T-helper 1 cell treated with Interleukin-12 subunit alpha and Interleukin-12 subunit beta and Interleukin-4 antibody, amounts not matched to agents 30 μg/mL and 1 μg/mL, for 36 hours (primary cell): ENCODE measurements at regions not wholly inside any gene's neighbourhood (a gene's known extent, or its start where the extent isn't known, plus 50 kb on each side); places are given as distances from the start of the nearest gene placed in this dataset.
"Not testable (repeated sequence)": the region's sequence is repeated elsewhere in the genome, so short reads cannot be mapped to it uniquely, and the experiment has no call there.

Experiments used
- H3K27ac Mint-ChIP-seq: one replicate; pipeline ENCODE4 v1.8.0; 2021; ENCODE audit warnings: mild to moderate bottlenecking, mixed read lengths
- H3K27me3 Mint-ChIP-seq: one replicate; pipeline ENCODE4 v1.8.0; 2021; ENCODE audit warnings: low read depth, mixed read lengths
- H3K36me3 Mint-ChIP-seq: one replicate; pipeline ENCODE4 v1.8.0; 2021; ENCODE audit warnings: low read depth, mixed read lengths
- H3K4me1 Mint-ChIP-seq: one replicate; pipeline ENCODE4 v1.8.0; 2021; ENCODE audit warnings: low read depth, mixed read lengths
- H3K4me3 Mint-ChIP-seq: one replicate; pipeline ENCODE4 v1.8.0; 2021; ENCODE audit warnings: mild to moderate bottlenecking, moderate library complexity, mixed read lengths
- H3K9me3 Mint-ChIP-seq: one replicate; pipeline ENCODE4 v1.8.0; 2021; ENCODE audit warnings: mixed read lengths

- Mint-ChIP-seq H3K4me1 (no peaks in the 10 kb centered on the region), H3K9me3 (no peaks in the 10 kb centered on the region), H3K27me3 (no peaks in the 10 kb centered on the region), H3K27ac (no peak overlapping the region), H3K36me3 (no peaks in the 10 kb centered on the region), H3K4me3 (no peak overlapping the region)
Measured at GRCh38 chr2:15694589-15694986, 102.9 kb downstream of the DDX1 start.

DNA sequence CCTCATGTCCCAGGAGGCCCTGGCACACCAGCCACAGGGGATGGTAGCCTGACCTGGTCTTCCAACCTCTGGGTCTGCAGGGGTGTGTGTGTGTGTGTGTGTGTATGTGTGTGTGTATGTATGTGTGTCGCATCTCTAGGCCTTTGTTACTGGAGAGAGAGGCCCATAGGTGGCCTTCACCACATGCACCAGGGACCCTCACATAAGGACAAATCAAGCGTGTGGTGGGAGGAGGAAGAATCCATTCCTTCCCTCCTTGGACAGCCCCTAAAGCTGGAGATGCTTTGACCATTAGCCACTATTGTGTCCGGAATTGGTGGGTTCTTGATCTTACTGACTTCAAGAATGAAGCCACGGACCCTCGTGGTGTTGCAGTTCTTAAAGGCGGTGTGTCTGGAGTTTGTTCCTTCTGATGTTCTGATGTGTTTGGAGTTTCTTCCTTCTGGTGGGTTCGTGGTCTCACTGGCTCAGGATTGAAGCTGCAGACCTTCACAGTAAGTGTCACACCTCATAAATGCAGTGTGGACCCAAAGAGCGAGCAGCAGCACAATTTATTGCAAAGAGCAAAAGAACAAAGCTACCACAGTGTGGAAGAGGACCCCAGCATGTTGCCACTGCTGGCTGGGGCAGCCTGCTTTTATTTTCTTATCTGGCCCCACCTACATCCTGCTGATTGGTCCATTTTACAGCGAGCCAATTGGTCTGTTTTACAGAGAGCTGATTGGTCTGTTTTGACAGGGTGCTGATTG, 104.1 kb downstream of the DDX1 start:
- Mint-ChIP-seq H3K36me3 (no peaks in the 10 kb centered on the region), H3K27me3 (no peaks in the 10 kb centered on the region), H3K27ac (no peak overlapping the region), H3K4me1 (no peaks in the 10 kb centered on the region), H3K9me3 (no peaks in the 10 kb centered on the region), H3K4me3 (no peak overlapping the region)

GRCh38 chr2:15696606-15697170, 105.0 kb downstream of the DDX1 start:
- not testable (repeated sequence) for H3K4me1 Mint-ChIP-seq, H3K36me3 Mint-ChIP-seq, H3K27me3 Mint-ChIP-seq, H3K27ac Mint-ChIP-seq, H3K4me3 Mint-ChIP-seq, H3K9me3 Mint-ChIP-seq

GRCh38 chr2:15700131-15700530, 108.5 kb downstream of the DDX1 start:
- Mint-ChIP-seq H3K4me1 (no peaks in the 10 kb centered on the region), H3K36me3 (no peaks in the 10 kb centered on the region), H3K4me3 (no peak overlapping the region), H3K27ac (no peak overlapping the region), H3K9me3 (no peaks in the 10 kb centered on the region), H3K27me3 (no peaks in the 10 kb centered on the region)

DNA sequence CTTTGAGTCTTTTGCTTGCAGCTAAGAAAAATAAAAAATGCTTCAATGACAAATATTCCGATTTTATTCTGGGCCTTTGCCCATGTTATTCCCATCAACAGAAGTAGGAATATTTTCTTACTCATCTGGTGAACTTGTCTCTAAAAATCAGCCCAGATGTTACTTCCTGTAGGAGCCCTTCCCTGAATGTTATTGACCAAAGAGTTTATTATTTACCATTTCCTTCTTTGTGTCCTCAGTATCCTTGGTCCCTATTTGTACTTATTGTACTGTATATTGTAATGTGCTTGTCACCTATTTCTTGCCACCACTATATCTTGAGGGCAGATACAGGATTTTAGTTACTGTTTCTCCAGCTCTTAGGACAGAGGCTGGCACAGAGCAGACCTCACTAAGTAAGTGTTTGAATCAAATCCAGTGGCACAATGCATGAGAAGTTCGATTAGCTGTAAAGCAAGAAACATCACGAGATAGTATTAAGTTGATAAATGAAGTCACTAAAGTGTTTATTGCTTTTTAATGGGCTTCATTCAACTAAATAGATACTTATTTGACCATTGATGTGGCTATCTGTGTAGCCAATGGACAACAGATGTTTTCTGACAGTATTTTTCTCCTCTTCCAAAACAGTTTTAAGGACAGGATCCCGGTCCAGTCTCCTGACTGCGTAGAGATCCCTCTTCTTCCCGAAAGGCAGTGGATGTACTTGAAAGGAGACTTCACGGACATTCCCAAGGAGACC, 109.1 kb downstream of the DDX1 start:
- Mint-ChIP-seq H3K9me3 (no peaks in the 10 kb centered on the region), H3K4me1 (no peaks in the 10 kb centered on the region), H3K36me3 (no peaks in the 10 kb centered on the region), H3K4me3 (no peak overlapping the region), H3K27me3 (no peaks in the 10 kb centered on the region), H3K27ac (no peak overlapping the region)

- Mint-ChIP-seq H3K9me3 (no peaks in the 10 kb centered on the region), H3K4me3 (no peak overlapping the region), H3K36me3 (no peaks in the 10 kb centered on the region), H3K4me1 (no peaks in the 10 kb centered on the region), H3K27me3 (no peaks in the 10 kb centered on the region), H3K27ac (no peak overlapping the region)
Measured at GRCh38 chr2:15701341-15701907, 109.8 kb downstream of the DDX1 start.

- Mint-ChIP-seq H3K27ac (no peak overlapping the region), H3K9me3 (no peaks in the 10 kb centered on the region), H3K36me3 (no peaks in the 10 kb centered on the region), H3K4me3 (no peak overlapping the region), H3K27me3 (no peaks in the 10 kb centered on the region), H3K4me1 (no peaks in the 10 kb centered on the region)
Measured at GRCh38 chr2:15701991-15702390, 110.3 kb downstream of the DDX1 start.

GRCh38 chr2:15702452-15702851, 110.8 kb downstream of the DDX1 start:
- H3K27ac Mint-ChIP-seq: no peak overlapping the region
- no peaks in the 10 kb centered on the region for H3K4me1 Mint-ChIP-seq
- H3K9me3 Mint-ChIP-seq: no peaks in the 10 kb centered on the region

GRCh38 chr2:15703365-15703869, 111.7 kb downstream of the DDX1 start:
- no peaks in the 10 kb centered on the region for H3K36me3 Mint-ChIP-seq
- no peaks in the 10 kb centered on the region for H3K4me1 Mint-ChIP-seq
- no peaks in the 10 kb centered on the region for H3K9me3 Mint-ChIP-seq
- no peak overlapping the region for H3K27ac Mint-ChIP-seq
- H3K4me3 Mint-ChIP-seq: no peak overlapping the region
- no peaks in the 10 kb centered on the region for H3K27me3 Mint-ChIP-seq

More at GRCh38 chr2:15702452-15702851, 110.8 kb downstream of the DDX1 start:
- Mint-ChIP-seq H3K4me3 (no peak overlapping the region), H3K27me3 (no peaks in the 10 kb centered on the region), H3K36me3 (no peaks in the 10 kb centered on the region)

DNA sequence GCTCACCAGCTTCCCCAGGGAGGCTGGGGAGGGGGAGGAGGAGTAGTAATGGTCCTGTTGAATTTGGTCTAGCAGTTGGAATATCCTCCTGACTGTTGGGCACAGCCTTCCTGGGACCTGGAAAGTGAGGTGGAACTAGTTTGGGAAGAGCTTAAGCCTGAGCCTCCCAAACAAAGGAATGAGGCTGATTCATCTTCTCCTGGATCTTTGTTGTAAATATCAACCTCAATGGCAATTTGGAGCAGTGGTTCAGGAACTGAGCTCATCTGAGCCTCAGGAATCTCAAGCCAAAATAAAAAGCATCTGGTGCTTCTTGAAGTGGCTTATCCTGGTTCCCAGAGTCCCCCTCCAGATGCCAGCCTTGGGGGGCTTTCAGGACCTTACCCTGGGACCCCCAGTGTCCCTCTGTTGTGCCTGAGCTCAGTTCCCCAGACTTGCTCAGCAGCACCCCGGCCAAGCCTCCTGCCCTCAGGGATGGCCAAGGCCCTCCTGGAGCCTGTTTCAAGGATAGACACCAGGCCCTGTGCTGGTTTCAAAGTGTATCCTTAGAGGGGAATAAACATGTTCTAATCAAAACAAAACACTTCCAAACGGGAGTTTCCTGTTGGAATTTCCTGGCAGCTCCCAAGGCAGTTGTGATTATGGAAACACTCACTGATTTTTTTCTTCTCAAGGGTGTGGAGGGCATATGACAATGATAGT, 112.6 kb downstream of the DDX1 start:
- Mint-ChIP-seq H3K9me3 (no peaks in the 10 kb centered on the region), H3K27me3 (no peaks in the 10 kb centered on the region), H3K4me3 (no peak overlapping the region), H3K4me1 (no peaks in the 10 kb centered on the region), H3K27ac (no peak overlapping the region), H3K36me3 (no peaks in the 10 kb centered on the region)

DNA sequence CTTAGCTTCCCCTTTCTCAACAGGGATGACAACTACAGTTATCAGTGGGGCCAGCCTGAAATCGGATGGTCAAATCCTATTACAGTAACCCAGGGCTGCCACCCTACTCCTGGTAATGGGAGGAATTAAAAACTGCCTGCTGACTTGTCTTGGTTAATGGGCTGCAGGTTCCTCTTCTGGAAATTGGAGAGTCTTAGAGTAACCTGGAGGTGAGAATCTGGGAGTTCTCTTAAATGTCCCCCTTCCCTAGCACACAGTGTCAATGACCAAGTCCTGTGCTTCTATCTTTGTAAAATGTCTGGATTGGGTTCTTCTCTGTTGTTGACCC, 113.1 kb downstream of the DDX1 start:
- Mint-ChIP-seq H3K4me1 (no peaks in the 10 kb centered on the region), H3K9me3 (no peaks in the 10 kb centered on the region), H3K27ac (no peak overlapping the region), H3K4me3 (no peak overlapping the region), H3K27me3 (no peaks in the 10 kb centered on the region), H3K36me3 (no peaks in the 10 kb centered on the region)

GRCh38 chr2:15705310-15705709, 113.6 kb downstream of the DDX1 start:
- Mint-ChIP-seq H3K4me3 (no peak overlapping the region), H3K36me3 (no peaks in the 10 kb centered on the region), H3K4me1 (no peaks in the 10 kb centered on the region), H3K27me3 (no peaks in the 10 kb centered on the region), H3K9me3 (no peaks in the 10 kb centered on the region), H3K27ac (no peak overlapping the region)

DNA sequence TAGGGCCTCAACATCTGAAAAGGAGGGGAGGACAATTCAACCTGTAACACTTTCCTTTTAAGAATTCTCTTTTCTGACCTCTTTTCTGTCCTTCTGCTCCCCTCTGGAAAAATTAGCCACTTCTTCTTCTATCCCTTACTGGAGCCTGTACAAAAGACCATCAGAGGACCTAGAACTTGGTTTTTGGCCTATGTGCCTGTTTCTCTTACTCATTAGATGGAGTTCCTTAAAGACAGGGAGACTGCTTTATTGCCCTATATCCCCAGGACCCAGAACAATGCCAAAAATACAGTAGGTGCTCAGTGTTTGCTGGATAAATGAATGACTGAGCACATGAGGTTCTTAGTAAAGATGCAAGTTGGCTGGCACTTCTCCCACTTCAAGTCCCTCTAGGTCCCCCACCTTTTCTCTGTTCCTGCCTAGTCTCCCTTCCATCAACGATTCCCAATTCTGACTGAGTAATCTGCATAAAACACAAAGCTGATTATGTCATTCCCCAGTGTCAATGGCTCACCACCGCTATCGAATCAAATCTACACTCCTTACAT, 114.2 kb downstream of the DDX1 start:
- Mint-ChIP-seq H3K27me3 (no peaks in the 10 kb centered on the region), H3K9me3 (no peaks in the 10 kb centered on the region), H3K27ac (no peak overlapping the region), H3K36me3 (no peaks in the 10 kb centered on the region), H3K4me3 (no peak overlapping the region), H3K4me1 (no peaks in the 10 kb centered on the region)

DNA sequence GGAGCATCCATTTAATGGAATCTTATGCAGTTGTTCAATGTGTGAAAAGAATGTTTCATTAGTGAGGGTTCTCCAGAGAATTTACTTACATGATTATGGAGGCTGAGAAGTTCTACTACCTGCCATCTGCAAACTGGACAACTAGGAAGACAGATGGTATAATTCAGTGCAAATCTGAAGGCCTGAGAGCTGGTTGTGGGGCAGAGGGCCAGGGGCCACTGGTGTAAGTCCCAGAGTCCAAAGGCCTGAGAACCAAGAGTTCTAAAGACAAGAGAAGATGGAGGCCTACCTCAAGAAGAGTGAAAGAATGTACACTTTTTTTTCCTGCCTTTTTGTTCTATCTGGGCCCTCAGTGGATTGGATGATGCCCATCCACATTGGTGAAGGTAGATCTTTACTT, 114.8 kb downstream of the DDX1 start:
- no peaks in the 10 kb centered on the region for H3K36me3 Mint-ChIP-seq
- no peaks in the 10 kb centered on the region for H3K9me3 Mint-ChIP-seq
- H3K27ac Mint-ChIP-seq: no peak overlapping the region
- H3K4me3 Mint-ChIP-seq: no peak overlapping the region
- no peaks in the 10 kb centered on the region for H3K27me3 Mint-ChIP-seq
- no peaks in the 10 kb centered on the region for H3K4me1 Mint-ChIP-seq
